BJ (cell line): ENCODE measurements at regions not wholly inside any gene's neighbourhood (a gene's known extent, or its start where the extent isn't known, plus 50 kb on each side); places are given as distances from the start of the nearest gene placed in this dataset.

Experiments
- CTCF ChIA-PET: fragments of 350-600 bp; formaldehyde crosslinking; extraction: SDS; loops from one replicate; lab custom pipeline; 2021; ENCODE audit warnings: antibody characterized with exemption, inconsistent platforms; lab: Yijun Ruan, JAX
- POLR2A ChIA-PET: fragments of 300-600 bp; sonication (Branson Sonifier 250); formaldehyde crosslinking; extraction: SDS; loops from one replicate; lab custom pipeline; 2021; ENCODE audit warnings: antibody characterized with exemption; lab: Charles Lee
- DNase-seq: peaks from one replicate; pipeline ENCODE4 v3.0.0-alpha.2; 2011; ENCODE audit warnings: low read depth
- H3K27me3 ChIP-seq: 2 replicates; pipeline ENCODE4 v1.6.0; 2011; ENCODE audit warnings: low read length; ENCODE audit not compliant: control insufficient read depth, insufficient read depth
- H3K36me3 ChIP-seq: 2 replicates; pipeline ENCODE4 v1.5.1; 2011; ENCODE audit warnings: low read length; ENCODE audit not compliant: control insufficient read depth, insufficient read depth
- H3K4me3 ChIP-seq: 2 replicates; pipeline ENCODE4 v1.5.1; 2011; ENCODE audit warnings: low read depth, mild to moderate bottlenecking, control low read depth, low read length
- TF ChIP-seq, protein P1 (sequence below): IDR thresholded peaks from 2 replicates; pipeline ENCODE4 v1.5.1; 2011; ENCODE audit warnings: low read depth, mild to moderate bottlenecking, control low read depth, inconsistent platforms, low read length, moderate library complexity; ENCODE audit not compliant: insufficient read depth

DNA sequence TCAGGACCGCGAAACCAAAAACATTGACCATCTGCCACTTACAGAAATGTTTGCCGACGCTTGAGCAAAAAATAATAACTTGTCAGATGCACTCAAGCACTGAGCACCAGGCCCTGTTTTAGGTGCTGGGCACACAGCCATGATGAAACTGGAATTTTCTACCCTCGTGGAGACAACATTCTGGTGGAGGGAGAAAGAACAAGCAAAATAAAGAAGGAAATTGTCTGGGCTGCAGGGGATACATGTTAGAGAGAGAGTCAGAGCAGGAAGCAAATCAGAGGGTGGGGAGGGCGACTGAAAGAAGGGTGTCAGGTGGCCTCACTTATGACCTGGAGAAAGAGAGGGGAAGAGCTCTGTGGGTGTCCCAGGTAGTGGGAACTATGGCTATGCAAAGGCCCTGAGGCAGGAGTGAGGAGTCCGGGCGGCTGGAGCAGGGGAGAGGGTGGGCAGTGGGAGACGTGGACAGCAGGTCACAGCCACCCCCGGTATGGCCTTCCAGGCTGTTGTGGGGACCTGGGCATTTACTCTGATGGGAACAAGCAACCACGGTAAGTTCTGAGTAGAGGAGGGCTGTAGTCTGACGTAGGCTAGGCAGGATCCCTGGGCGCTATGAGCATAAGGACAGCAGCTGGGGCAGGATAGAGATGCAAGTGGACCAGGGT, 78.8 kb downstream of the MYEOV start:
- H3K27me3 ChIP-seq: no peaks in the 10 kb centered on the region
- TF ChIP-seq, protein P1, sequence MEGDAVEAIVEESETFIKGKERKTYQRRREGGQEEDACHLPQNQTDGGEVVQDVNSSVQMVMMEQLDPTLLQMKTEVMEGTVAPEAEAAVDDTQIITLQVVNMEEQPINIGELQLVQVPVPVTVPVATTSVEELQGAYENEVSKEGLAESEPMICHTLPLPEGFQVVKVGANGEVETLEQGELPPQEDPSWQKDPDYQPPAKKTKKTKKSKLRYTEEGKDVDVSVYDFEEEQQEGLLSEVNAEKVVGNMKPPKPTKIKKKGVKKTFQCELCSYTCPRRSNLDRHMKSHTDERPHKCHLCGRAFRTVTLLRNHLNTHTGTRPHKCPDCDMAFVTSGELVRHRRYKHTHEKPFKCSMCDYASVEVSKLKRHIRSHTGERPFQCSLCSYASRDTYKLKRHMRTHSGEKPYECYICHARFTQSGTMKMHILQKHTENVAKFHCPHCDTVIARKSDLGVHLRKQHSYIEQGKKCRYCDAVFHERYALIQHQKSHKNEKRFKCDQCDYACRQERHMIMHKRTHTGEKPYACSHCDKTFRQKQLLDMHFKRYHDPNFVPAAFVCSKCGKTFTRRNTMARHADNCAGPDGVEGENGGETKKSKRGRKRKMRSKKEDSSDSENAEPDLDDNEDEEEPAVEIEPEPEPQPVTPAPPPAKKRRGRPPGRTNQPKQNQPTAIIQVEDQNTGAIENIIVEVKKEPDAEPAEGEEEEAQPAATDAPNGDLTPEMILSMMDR: no peak
- no peak overlapping the region for H3K4me3 ChIP-seq
- POLR2A ChIA-PET: no interaction called here
- CTCF ChIA-PET: no interaction called here
- H3K36me3 ChIP-seq: no peaks in the 10 kb centered on the region
- no peak for DNase-seq

DNA sequence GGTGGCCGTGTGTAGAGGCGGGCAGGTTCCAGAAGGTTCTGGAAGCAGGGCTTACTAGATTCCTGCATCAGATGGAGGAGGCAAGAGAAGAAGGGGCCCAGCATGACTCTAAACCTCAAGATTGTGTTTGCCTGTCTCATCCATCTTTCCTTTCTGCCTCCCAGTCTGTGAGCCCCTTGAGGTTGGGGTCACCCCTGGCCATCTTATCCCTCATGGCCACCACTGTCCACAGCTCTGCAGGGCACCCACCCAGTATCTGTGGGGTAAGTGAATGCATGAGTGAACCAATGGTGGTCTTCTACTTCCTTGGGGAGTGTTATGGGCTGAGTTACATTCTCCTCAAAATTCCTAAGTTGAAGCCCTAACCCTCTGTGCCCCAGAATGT, 79.3 kb downstream of the MYEOV start:
- Histone ChIP-seq H3K4me3 (no peak overlapping the region), H3K36me3 (no peaks in the 10 kb centered on the region), H3K27me3 (no peaks in the 10 kb centered on the region)
- POLR2A ChIA-PET: no interaction called here
- CTCF ChIA-PET: no interaction called here
- no peak for DNase-seq
- TF ChIP-seq, protein P1: no peak

DNA sequence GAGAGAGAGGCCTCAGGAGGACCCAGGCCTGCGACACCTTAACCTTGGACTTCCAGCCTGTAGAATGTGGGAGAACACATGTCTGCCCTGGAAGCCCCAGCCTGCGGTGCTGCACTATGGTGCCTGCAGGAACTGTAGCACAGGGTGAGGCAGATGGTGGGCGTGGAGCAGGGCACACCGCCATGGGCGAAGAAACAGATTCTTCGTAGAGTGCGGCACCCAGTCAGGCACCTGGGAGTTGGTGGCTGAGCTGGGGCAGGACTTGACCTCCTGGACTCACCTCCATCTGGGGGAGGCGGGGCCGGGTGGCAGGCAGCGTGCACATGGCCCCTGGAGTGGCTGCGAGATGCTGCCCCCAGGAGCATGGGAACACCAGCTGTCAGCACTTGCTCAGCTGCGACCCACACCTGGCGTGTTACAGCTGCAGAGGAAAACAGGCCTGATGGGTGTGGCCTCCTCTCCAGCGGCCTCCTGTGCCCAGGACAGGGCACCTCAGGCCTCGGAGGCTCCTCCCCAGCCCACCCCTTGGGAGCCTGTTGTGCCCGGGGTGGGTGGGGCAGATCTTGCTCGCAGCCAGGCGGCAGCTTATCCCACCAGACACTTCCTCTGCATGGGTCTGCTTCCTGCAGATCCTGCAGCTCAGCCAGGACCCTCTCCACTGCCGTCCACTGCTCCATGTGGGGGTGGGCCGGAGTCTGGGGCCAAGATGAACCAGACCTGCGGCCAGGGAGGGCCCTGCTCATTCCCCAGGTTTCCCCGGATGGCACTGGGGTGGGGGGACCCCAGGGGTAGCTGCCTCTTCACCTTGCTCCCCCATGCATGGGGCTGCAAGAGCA, 80.4 kb downstream of the MYEOV start:
- H3K27me3 ChIP-seq: no peaks in the 10 kb centered on the region
- no peak overlapping the region for H3K4me3 ChIP-seq
- no peak for DNase-seq
- TF ChIP-seq, protein P1: no peak
- CTCF ChIA-PET: no interaction called here
- POLR2A ChIA-PET: no interaction called here
- H3K36me3 ChIP-seq: no peaks in the 10 kb centered on the region

DNA sequence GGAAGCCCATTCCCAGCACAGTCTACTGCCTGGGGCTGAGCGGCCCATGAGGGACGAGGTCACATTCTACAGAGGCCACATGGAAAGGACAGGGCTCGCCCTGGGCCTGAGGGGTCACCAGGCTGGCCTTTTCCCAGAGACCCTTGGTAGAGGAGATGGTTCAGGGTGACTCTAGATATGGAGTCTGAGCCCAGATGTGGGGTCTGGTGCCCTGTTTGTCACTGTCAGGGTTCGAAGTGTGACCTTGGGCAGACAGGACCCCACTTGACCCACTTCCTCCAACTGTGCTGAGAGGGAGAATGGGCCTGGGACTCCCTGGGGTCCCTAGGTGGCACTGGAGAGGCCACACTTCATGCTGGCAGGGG, 81.0 kb downstream of the MYEOV start:
- POLR2A ChIA-PET: no interaction called here
- no peaks in the 10 kb centered on the region for H3K27me3 ChIP-seq
- no peak overlapping the region for H3K4me3 ChIP-seq
- no peak for DNase-seq
- H3K36me3 ChIP-seq: no peaks in the 10 kb centered on the region
- CTCF ChIA-PET: no interaction called here
- TF ChIP-seq, protein P1: no peak

DNA sequence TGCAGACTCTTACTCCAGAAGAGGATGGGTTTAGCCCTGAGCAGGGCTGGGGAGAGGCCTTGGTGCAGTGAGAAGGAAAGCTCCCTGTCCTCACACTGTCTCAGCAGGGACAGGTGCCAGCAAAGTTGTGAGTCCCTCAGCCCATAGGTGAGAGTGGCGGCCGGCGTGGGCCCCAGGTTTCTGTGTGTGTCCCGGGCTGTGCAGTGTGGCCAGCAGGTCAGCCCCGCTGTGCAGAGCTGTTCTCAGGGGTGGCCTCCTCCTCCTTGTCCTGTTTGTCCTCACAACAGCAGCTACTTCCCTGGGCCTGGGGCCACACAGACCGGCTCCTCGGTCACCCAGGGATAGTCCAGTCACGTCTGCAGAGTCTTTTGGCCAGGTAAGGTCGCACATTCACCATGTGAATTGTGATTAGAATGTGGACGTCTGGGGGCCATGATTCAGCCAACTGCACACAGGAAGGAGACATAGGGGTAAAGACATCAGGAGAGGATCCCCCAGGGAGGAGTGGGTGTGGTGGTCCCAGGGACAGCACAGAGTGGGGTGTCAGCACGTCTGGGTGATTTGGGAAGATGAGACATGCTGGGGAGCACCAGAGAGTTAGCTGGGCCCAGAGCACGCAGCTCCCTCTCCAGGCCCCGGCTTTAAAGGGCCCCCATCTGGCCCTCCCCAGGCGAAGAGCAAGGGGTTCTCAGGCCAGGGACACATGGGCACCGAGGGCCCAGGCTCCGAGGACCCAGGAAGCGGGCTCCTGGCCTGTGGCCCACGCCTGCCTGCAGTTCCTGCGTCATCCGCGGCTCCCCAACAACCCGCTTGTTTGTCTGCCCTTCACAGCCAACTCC, 81.6 kb downstream of the MYEOV start:
- no peaks in the 10 kb centered on the region for H3K36me3 ChIP-seq
- CTCF ChIA-PET: interaction anchor here (0.9 kb wide), 1 partner anchor 11 kb away, joined by 3 read pairs; no protein-coding TSS in a partner anchor
- POLR2A ChIA-PET: no interaction called here
- DNase-seq: no peak
- no peak overlapping the region for H3K4me3 ChIP-seq
- TF ChIP-seq, protein P1: no peak
- H3K27me3 ChIP-seq: no peaks in the 10 kb centered on the region
